ENCODE measurements at regions not wholly inside any gene's neighbourhood (a gene's known extent, or its start where the extent isn't known, plus 50 kb on each side); places are given as distances from the start of the nearest gene placed in this dataset.
"Not testable (repeated sequence)": the region's sequence is repeated elsewhere in the genome, so short reads cannot be mapped to it uniquely, and the experiment has no call there.

DNA sequence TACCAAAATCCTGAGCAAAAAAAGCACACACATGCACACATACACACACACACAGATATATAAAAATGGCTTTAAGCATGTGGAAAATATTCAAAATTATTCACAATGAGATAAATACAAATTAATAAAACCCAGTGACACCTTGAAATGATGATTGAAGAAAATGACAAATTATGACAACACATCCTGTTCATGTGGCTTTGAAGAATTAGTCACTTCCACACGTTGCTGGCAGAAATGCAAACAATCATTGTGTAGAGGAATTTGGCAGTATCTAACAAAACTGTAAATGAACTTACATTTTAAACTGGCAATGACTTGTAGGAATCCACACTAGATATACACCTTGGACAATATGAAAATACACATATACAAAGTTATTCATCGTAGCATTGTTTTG, 95.8 kb upstream of the RGPD4 start:
- peak; percentile 6 to 74 for DNase-seq

DNA sequence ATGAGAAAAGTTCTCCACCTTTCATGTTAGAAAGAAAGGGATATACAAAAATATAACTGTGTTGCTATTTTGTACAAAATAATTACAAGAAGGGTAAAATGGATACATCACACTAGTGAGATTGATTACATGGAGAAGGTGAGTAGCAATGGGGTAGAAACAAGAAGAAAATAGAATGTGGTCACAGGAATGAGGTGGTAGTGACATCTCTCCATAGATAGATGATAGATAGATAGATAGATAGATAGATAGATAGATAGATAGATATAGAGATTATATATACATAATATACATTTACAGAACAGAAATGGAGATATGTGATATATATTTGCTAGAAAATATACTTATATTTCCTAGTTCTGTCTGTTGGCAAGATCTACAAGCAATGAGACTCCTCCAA, 95.3 kb upstream of the RGPD4 start:
- DNase-seq = no peak

DNA sequence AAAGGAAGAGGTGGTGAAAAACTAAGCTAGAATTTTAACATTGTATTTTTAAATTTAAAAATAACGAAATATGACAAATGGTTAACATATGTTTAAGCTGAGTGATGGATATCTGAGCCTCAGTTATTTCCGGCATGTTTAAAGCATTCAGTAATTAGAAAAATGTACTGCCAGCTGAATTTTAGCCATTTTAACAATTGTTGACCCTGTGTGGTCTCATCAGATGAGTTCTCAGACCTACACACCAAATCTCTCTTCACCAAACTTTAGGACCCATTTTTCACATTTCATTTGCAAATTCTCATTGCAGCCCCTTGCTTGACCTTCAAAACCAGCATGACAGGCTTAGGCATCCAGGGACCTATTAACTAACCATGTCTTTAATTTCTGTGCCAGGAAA, 91.5 kb upstream of the RGPD4 start:
- DNase-seq = no peak

DNA sequence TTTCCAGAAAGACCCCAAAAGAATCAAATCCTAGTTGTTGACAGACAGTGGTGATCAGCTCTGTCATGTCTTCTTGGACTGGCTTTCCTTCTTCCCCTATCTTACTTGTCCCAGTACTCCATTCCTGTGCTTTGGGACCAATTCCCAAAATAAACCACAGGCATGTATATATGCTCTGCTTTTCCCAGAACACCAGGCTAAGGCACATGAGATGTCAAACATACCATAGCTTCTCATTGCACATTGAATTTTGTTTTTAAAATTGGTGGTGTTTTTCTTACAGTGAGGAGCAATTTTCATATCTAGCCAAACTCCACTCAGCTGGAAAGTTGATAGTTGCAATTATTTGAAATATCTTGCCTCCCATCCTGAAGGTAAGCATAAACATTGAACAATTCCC, 88.9 kb upstream of the RGPD4 start:
- no peak for DNase-seq

DNA sequence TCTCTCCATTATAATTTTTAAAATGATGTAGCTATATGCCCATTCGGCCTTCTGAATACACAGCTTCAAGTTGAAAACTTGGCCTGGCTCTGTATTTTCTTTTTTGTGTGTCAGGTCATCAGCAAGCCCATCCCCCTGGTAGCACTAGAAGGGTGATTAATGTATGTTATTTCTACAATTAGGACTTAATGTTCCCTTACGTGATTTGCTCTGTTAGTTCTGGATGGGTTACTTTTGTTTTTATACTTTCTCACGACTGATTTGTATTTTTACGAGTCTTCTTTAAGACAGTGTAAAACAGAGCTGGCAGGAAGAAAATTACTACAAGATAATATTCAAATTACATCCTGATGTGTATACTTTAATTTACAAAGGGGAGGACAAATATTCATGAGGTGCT, 88.4 kb upstream of the RGPD4 start:
- no peak for DNase-seq

DNA sequence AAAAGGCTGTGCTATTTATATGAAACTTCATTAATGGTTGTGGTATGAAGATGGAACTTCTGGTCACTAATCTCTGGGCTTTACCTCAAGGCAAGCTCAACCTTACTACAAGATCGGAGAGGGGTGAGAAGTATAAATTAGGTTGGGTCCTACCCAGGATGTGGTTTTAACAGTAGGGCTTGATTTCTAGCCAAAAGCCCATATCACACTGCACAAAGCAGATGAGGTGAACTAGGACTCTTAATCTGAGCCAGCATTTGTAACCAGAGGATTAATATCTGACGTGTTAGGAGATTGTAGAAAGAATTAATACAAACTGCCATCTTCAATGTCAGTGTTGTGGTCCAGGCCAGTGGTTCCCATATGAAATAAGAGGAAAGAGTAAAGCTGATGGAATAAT, 86.4 kb upstream of the RGPD4 start:
- no peak for DNase-seq

DNA sequence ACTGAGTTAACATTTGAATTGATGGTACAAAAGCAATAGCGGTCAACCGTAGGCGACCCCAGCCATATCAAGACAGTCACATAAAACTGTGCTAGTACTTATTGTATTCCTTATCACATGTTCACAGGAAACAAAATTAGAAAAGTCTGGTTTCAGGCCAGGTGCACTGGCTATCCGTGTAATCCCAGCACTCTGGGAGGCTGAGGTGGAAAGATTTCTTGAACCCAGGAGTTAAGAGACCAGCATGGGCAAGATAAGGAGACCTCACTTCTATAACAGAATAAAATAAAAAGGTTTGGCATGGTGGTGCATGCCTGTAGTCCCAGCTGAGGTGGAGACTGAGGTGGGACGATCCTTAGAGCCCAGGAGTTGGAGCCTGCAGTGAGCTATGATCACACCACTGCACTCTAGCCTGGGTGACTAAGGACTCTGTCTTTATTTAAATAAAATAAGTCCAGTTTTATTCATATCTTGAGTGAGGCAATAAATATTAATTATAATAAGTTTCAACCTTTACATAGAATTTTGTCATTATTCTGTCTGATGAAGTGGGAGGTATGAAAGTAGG, 84.1 kb upstream of the RGPD4 start:
- no peak for DNase-seq

DNA sequence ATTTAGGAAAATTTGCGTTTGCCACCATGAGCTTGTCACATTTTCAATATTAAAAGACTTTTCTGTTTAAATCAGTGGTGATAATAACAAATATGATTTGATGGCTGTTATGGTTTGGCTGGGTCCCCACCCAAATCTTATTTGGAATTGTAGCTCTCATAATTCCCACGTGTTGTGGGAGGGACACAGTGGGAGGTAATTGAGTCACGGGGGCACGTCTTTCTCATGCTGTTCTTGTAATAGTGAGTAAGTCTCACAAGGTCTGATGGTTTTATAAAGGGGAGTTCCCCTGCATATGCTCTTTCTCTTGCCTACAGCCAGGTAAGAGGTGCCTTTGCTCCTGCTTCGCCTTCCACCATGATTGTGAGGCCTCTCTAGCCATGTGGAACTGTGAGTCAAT, 83.4 kb upstream of the RGPD4 start:
- no peak for DNase-seq

DNA sequence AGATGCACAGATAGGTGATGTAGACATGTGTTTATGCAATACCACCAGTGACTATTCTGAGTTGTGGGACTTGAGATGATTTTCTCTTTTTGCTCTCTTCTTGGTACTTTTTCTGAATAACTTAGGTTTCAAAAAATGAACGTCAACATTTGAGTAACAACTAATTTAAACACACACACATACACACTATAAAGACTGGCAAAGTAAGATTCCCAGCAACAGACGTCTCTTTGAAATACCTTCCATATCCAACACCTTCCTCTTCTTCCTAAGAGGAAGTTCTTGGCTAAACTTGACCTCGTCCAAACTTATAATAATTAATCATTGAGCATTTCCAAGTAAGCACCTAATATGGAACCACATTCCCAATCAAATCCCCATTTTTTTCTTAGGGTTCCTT, 81.6 kb upstream of the RGPD4 start:
- no peak for DNase-seq

DNA sequence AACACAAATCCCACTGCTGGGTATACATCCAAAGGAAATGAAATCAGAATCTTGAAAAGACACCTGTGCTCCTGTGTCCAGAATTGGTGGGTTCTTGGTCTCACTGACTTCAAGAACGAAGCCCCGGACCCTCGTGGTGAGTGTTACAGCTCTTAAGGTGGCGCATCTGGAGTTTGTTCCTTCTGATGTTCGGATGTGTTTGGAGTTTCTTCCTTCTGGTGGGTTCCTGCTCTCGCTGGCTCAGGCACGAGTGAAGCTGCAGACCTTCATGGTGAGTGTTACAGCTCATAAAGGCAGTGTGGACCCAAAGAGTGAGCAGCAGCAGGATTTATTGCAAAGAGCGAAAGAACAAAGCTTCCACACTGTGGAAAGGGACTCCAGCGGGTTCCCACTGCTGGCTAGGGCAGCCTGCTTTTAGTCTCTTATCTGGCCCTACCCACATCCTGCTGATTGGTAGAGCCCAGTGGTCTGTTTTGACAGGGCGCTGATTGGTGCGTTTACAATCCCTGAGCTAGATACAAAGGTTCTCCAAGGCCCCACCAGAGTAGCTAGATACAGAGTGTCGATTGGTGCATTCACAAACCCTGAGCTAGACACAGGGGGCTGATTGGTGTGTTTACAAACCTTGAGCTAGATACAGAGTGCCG, 80.0 kb upstream of the RGPD4 start:
- not testable (repeated sequence) for DNase-seq

DNA sequence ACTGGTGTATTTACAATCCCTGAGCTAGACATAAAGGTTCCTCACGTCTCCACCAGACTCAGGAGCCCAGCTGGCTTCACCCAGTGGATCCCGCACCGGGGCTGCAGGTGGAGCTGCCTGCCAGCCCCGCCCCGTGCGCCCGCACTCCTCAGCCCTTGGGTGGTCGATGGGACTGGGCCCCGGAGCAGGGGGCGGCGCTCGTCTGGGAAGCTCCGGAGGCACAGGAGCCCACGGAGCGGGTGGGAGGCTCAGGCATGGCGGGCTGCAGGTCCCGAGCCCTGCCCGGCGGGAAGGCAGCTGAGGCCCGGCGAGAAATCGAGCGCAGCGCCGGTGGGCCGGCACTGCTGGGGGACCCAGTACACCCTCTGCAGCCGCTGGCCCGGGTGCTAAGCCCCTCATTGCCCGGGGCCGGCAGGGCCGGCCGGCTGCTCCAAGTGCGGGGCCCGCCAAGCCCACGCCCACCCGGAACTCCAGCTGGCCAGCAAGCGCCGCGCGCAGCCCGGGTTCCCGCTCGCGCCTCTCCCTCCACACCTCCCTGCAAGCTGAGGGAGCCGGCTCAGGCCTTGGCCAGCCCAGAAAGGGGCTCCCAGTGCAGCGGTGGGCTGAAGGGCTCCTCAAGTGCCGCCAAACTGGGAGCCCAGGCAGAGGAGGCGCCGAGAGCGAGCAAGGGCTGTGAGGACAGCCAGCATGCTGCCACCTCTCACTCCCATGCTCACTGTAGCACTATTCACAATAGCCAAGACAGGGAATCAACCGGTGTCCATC, 79.3 kb upstream of the RGPD4 start:
- DNase-seq = not testable (repeated sequence)

DNA sequence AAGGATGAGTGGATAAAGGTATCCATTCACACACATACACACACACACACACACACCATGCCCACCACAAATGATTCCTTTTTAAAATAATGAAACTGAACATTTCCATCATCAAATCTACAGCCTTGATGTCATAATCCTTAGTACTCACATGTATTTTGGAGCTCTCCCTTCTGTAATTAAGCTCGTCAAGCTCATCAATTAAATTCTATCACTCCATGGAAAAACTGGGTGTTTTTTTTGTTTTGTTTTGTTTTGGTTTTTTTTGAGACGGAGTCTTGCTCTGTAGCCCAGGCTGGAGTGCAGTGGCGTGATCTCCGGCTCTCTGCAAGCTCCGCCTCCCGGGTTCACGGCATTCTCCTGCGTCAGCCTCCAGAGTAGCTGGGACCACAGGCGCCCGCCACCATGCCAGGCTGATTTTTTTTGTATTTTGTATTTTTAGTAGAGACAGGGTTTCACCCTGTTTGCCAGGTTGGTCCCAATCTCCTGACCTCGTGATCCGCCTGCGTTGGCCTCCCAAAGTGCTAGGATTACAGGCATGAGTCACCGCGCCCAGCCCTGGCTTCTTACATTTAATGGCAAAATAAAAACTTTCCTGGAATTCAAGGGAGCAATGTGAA, 78.6 kb upstream of the RGPD4 start:
- no peak for DNase-seq

DNA sequence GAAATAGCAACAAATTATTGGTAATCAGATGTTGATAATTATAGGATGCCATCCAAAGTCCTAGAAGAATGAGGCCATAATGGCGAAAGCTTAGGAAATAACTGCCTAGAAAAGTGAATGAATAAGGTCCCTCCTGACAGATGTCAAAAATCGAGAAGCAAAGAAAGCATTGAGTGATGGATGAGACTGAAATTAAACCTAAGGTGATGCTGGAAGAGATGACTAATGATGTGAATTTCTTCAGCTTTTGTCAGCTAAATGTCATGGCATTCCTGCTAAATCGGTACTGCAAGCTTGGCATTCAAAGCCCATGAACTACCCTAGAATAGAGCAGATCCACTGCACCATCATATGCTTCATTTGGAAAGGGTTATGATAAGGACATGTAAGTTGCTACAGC, 74.8 kb upstream of the RGPD4 start:
- DNase-seq = no peak

DNA sequence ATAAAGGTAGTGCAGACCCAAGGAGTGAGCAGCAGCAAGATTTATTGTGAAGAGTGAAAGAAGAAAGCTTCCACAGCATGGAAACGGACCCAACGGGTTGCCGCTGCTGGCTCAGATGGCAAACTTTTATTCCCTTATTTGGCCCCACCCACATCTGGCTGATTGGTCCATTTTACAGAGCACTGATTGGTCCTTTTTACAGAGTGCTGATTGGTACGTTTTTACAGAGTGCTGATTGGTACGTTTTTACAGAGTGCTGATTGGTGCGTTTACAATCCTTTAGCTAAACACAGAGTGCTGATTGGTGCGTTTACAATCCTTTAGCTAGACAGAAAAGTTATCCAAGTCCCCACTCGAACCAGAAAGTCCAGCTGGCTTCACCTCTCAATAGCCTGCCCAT, 72.9 kb upstream of the RGPD4 start:
- DNase-seq = not testable (repeated sequence)

DNA sequence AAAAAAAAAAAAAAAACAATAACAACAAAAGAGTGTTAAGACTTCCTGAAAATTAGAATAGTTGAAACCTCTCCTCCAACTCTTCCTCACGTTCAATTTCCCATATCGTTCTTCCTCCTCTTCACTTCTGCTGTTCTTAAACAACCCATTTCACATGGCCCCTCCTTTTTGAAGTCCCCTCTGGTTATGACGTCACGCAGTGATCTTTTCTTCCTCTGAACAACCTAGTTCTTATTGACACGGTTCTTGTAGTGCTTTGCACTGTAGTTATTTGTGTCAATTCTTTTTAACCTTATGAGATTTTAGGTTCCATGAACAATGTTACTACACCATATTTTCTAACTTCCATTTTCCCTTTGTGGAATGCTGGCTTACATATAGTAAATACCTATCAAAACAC, 69.5 kb upstream of the RGPD4 start:
- DNase-seq = no peak

DNA sequence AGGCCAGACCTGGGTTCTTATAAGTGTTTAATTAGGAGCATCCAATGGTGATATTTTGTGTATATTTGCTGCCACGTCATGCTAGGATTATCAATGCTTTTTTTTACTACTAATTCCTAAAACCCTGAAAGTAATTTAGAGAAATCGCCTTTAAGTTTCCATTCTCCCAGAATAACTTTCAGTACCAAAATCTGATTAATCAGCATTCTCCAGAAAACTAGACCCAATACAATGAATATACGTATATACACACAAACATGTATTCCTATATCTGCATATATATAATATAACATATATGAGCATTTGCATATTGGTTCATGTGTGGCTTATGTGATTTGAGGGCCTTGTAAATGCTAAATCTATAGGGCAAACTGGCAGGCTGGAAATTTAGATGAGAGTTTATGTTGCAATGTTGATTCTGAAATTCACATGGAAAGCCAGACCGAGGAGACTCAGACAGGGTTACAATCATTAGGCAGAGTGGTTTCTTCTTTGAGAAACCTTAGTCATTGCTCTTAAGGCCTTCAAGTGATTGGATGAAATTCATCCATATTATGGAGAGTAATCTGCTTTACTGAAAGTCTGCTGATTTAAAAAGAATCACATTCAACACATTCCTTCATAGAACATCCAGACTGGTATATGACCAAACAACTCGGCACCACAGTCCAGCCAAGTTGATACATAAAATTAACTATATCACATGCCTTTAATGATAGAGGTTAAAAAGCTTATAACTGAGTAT, 65.9 kb upstream of the RGPD4 start:
- no peak for DNase-seq

DNA sequence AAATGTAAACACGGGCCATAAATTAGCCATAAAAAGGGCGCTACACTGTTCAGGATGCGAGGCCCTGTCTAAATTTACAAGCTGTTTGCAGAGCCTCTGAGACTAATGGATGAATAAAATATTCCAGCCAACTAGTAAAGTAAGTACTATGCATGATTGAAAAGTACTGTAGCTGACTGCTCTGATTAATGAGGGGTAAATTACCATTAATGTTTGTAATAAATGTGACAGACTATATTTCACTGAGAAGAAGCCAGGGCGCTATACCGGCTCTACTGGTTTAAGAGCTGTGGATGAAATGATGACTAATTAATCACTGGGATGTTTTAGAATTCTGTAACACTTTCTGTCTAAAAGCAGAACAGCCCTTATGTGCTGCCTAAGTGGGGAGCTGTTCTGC, 54.3 kb upstream of the RGPD4 start:
- DNase-seq = no peak

DNA sequence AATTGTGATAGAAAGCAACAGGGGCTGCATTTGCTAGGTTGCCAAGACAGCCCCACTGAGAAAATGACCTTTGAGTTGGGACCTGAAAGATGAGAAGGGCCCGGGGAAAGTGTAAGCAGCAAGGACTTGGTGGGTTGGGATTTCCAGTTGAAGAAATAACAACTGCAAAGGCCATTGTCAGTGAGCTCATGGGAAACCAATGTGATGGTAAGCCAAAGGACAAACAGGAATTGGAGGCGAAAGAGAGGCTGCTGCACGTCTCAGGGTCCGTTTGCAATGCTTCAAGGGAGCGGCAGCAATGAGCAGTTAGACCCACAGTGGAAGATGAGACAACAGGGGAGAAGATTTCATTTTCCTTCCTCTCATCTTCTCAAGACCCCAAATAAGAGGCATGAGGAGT, 51.5 kb upstream of the RGPD4 start:
- no peak for DNase-seq

DNA sequence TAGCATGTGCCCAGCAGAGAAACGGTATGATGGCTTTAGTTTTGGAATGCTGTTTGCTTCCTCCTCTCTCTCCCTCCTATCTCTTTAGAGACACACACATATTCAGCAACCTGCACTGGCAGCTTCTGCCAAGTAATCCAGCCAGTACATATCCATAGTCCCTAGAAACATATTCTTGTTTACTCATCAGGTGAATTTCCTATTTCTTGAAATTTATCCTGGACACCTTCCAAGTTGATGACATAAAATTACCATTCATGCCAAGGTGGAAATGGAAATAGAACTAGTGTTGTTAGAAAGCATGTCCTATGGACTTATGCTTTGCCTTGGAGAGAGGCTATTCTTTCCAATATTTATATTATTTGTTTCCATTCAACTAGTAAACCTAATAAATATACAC, 50.9 kb upstream of the RGPD4 start:
- DNase-seq = no peak

DNA sequence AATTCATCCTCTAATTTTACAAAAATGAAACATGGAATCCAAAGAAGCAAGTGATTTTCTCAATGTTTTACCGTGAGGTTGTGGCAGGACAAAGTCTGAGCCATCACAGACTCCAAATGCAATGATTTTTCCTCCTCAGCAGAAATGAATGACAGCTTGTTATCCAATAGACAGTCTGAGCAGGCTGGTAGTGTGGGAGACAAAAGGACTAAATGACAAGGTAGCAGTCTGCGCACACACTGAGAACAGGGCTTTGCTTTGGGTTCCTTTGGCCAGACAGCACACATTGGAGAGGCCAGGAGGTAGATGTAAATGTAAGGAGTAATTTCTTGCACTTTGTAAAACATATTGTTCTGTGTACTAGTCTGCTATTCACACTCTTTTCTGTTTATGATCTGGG, 50.3 kb upstream of the RGPD4 start:
- DNase-seq = no peak
